WTC11 (cell line): ENCODE measurements at regions not wholly inside any gene's neighbourhood (a gene's known extent, or its start where the extent isn't known, plus 50 kb on each side); places are given as distances from the start of the nearest gene placed in this dataset.

ENCODE experiments used
- CBFB ChIP-seq: sonication (generic); formaldehyde crosslinking; IDR thresholded peaks from 2 replicates; pipeline ENCODE4 v1.8.1; 2022; ENCODE audit warnings: mild to moderate bottlenecking, low read depth, missing genetic modification reagents
- CTCF ChIP-seq: fragments of 200-600 bp; IDR thresholded peaks from 2 replicates; pipeline ENCODE4 v1.8.0; 2022; ENCODE audit warnings: antibody characterized with exemption
- RORB ChIP-seq: fragments of 250-450 bp; sonication (Bioruptor Pico); IDR thresholded peaks from 2 replicates; pipeline ENCODE4 v1.9.0; 2021; ENCODE audit warnings: mild to moderate bottlenecking
- TF ChIP-seq, protein P1 (sequence below): sonication (generic); formaldehyde crosslinking; IDR thresholded peaks from 2 replicates; pipeline ENCODE4 v1.8.1; 2022; ENCODE audit warnings: mild to moderate bottlenecking, missing genetic modification reagents, moderate library complexity, borderline replicate concordance

GRCh38 chr16:73798471-73798870, 498.1 kb upstream of the PSMD7 start:
- no peak for TF ChIP-seq RORB
- TF ChIP-seq CTCF, result no peak
- TF ChIP-seq, protein P1, sequence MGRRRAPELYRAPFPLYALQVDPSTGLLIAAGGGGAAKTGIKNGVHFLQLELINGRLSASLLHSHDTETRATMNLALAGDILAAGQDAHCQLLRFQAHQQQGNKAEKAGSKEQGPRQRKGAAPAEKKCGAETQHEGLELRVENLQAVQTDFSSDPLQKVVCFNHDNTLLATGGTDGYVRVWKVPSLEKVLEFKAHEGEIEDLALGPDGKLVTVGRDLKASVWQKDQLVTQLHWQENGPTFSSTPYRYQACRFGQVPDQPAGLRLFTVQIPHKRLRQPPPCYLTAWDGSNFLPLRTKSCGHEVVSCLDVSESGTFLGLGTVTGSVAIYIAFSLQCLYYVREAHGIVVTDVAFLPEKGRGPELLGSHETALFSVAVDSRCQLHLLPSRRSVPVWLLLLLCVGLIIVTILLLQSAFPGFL (CRISPR knock-in tag), result no peak
- TF ChIP-seq CBFB, result no peak
